ENCODE measurements at regions not wholly inside any gene's neighbourhood (a gene's known extent, or its start where the extent isn't known, plus 50 kb on each side); places are given as distances from the start of the nearest gene placed in this dataset.

DNA sequence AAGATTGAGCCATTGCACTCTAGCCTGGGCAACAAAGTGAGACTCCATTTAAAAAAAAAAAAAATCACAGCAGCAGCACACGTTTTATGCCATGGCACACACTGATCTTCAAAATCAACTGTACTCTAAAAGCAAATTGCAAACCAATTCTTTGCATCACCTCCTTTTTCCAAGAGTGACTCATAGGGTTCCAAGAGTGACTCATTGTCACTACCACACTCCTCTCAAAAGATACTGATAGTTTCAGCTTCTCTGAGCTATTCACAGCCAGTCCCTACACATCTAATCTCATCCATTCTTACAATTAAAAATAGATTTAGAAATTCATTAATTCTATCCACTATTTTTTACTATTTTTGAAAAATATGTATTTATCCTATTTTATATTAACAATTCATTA lies 1494.9 kb upstream of the AGA start:
- no peak for FAIRE-seq
- intact Hi-C loops (cut with DNase I) = no loop called here

DNA sequence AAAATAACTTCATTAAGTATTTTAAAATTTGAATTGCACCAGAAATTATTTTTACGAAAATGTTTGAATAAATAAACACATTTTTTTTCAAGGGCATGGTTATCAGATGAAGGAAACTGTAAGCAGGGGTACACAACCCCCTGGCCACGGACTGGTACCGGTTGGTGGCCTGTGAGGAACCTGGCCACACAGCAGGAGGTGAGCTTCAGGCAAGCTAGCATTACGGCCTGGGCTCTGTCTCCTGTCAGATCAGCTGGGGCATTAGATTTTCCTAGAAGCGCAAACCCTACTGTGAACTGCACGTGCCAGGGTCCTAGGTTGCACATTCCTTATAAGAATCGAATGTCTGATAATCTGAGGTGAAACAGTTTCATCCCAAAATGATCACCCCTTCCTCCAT lies 1499.7 kb upstream of the AGA start:
- Histone ChIP-seq H3K27me3 (ENCODE audit: control insufficient read depth, insufficient read depth, low read length) (no peaks in the 10 kb centered on the region), H3K4me1 (ENCODE audit: control insufficient read depth in 2 of 3, insufficient read depth in 2 of 3, low read depth in 1 of 3, low read length in 3 of 3) (no peaks in the 10 kb centered on the region), H3K36me3 (ENCODE audit: control insufficient read depth in 2 of 3, insufficient read depth in 3 of 3, low read length in 3 of 3) (no peaks in the 10 kb centered on the region), H3K27ac (ENCODE audit: low read depth in 2 of 2, low read length in 2 of 2) (no peak overlapping the region), H3K9ac (ENCODE audit: low read length in 3 of 3) (no peak overlapping the region), H3K4me3 (ENCODE audit: low read length in 3 of 3) (no peak overlapping the region), H3K9me3 (ENCODE audit: control insufficient read depth in 2 of 3, insufficient read depth in 1 of 3, low read length in 3 of 3) (no peaks in the 10 kb centered on the region)
- DNase-seq = no peak
- TF ChIP-seq, protein P1, sequence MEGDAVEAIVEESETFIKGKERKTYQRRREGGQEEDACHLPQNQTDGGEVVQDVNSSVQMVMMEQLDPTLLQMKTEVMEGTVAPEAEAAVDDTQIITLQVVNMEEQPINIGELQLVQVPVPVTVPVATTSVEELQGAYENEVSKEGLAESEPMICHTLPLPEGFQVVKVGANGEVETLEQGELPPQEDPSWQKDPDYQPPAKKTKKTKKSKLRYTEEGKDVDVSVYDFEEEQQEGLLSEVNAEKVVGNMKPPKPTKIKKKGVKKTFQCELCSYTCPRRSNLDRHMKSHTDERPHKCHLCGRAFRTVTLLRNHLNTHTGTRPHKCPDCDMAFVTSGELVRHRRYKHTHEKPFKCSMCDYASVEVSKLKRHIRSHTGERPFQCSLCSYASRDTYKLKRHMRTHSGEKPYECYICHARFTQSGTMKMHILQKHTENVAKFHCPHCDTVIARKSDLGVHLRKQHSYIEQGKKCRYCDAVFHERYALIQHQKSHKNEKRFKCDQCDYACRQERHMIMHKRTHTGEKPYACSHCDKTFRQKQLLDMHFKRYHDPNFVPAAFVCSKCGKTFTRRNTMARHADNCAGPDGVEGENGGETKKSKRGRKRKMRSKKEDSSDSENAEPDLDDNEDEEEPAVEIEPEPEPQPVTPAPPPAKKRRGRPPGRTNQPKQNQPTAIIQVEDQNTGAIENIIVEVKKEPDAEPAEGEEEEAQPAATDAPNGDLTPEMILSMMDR (IDR thresholded peaks at IDR 0.05; ENCODE audit: borderline replicate concordance, extremely low read depth, insufficient read depth) = no peak
- intact Hi-C loops (cut with DNase I) = no loop called here
- FAIRE-seq = no peak

More for the DNA sequence above, 1494.9 kb upstream of the AGA start:
- no peak overlapping the region for H3K9ac ChIP-seq (ENCODE audit: low read length in 3 of 3)
- no peaks in the 10 kb centered on the region for H3K27me3 ChIP-seq (ENCODE audit: control insufficient read depth, insufficient read depth, low read length)
- TF ChIP-seq, protein P1 (IDR thresholded peaks at IDR 0.05; ENCODE audit: borderline replicate concordance, extremely low read depth, insufficient read depth) = no peak
- no peaks in the 10 kb centered on the region for H3K36me3 ChIP-seq (ENCODE audit: control insufficient read depth in 2 of 3, insufficient read depth in 3 of 3, low read length in 3 of 3)
- no peak overlapping the region for H3K27ac ChIP-seq (ENCODE audit: low read depth in 2 of 2, low read length in 2 of 2)
- no peak overlapping the region for H3K4me3 ChIP-seq (ENCODE audit: low read length in 3 of 3)
- no peaks in the 10 kb centered on the region for H3K4me1 ChIP-seq (ENCODE audit: control insufficient read depth in 2 of 3, insufficient read depth in 2 of 3, low read depth in 1 of 3, low read length in 3 of 3)
- no peaks in the 10 kb centered on the region for H3K9me3 ChIP-seq (ENCODE audit: control insufficient read depth in 2 of 3, insufficient read depth in 1 of 3, low read length in 3 of 3)
- no peak for DNase-seq

DNA sequence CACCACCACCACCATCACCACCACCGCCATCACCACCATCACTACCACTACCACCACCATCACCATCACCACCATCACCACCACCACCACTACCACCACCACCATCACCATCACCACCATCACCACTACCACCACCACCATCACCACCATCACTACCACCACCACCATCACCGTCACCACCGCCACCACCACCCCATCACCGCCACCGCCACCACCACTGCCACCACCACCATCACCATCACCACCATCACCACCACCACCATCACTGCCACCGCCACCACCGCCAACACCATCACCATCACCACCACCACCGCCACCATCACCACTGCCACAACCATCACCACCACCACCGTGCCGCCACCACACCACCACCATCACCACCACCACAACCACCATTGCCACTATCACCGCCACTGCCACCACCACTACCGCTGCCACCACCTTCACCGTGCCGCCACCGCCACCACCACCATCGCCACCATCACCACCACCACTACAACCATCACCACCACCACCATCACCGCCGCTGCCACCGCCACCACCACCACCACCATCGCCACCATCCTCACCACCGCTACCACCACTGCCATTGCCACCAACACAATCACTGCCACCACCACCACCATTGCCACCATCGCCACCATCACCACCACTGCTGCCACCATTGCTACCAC lies 1511.3 kb upstream of the AGA start:
- TF ChIP-seq, protein P1 (IDR thresholded peaks at IDR 0.05; ENCODE audit: borderline replicate concordance, extremely low read depth, insufficient read depth) = no peak
- Histone ChIP-seq H3K9me3 (ENCODE audit: control insufficient read depth in 2 of 3, insufficient read depth in 1 of 3, low read length in 3 of 3) (no peaks in the 10 kb centered on the region), H3K27ac (ENCODE audit: low read depth in 2 of 2, low read length in 2 of 2) (no peak overlapping the region), H3K36me3 (ENCODE audit: control insufficient read depth in 2 of 3, insufficient read depth in 3 of 3, low read length in 3 of 3) (no peaks in the 10 kb centered on the region), H3K27me3 (ENCODE audit: control insufficient read depth, insufficient read depth, low read length) (no peaks in the 10 kb centered on the region), H3K4me3 (ENCODE audit: low read length in 3 of 3) (no peak overlapping the region), H3K4me1 (ENCODE audit: control insufficient read depth in 2 of 3, insufficient read depth in 2 of 3, low read depth in 1 of 3, low read length in 3 of 3) (no peaks in the 10 kb centered on the region), H3K9ac (ENCODE audit: low read length in 3 of 3) (no peak overlapping the region)
- no peak for FAIRE-seq
- intact Hi-C loops (cut with DNase I) = no loop called here
- DNase-seq = no peak

GRCh38 chr4:178955614-178956013 lies 1513.4 kb upstream of the AGA start:
- Histone ChIP-seq H3K4me1 (ENCODE audit: control insufficient read depth in 2 of 3, insufficient read depth in 2 of 3, low read depth in 1 of 3, low read length in 3 of 3) (no peaks in the 10 kb centered on the region), H3K27me3 (ENCODE audit: control insufficient read depth, insufficient read depth, low read length) (no peaks in the 10 kb centered on the region), H3K4me3 (ENCODE audit: low read length in 3 of 3) (no peak overlapping the region), H3K9me3 (ENCODE audit: control insufficient read depth in 2 of 3, insufficient read depth in 1 of 3, low read length in 3 of 3) (no peaks in the 10 kb centered on the region), H3K27ac (ENCODE audit: low read depth in 2 of 2, low read length in 2 of 2) (no peak overlapping the region), H3K36me3 (ENCODE audit: control insufficient read depth in 2 of 3, insufficient read depth in 3 of 3, low read length in 3 of 3) (no peaks in the 10 kb centered on the region), H3K9ac (ENCODE audit: low read length in 3 of 3) (no peak overlapping the region)
- intact Hi-C loops (cut with DNase I) = no loop called here
- FAIRE-seq = no peak
- TF ChIP-seq, protein P1 (IDR thresholded peaks at IDR 0.05; ENCODE audit: borderline replicate concordance, extremely low read depth, insufficient read depth) = no peak
- no peak for DNase-seq

Data from kidney (tissue), 13 donors.